Peyer's patch (tissue), 4 donors: ENCODE measurements at regions not wholly inside any gene's neighbourhood (a gene's known extent, or its start where the extent isn't known, plus 50 kb on each side); places are given as distances from the start of the nearest gene placed in this dataset.

Source experiments
- CTCF ChIP-seq, 6 experiments: fragments of 450-650 bp in 4 of 6; fragments of 200-600 bp in 2 of 6; sonication (generic) in 1 of 6; IDR thresholded peaks; one replicate each; pipeline ENCODE4 v1.5.1; 2017 to 2019; ENCODE audit warnings: antibody characterized with exemption in 6 of 6, mild to moderate bottlenecking in 3 of 6, moderate library complexity in 1 of 6
- POLR2A ChIP-seq, 2 donors: fragments of 450-650 bp; IDR thresholded peaks; one replicate each; pipeline ENCODE4 v1.5.1; 2017; ENCODE audit warnings: antibody characterized with exemption in 2 of 2, mild to moderate bottlenecking in 2 of 2, moderate library complexity in 2 of 2

DNA sequence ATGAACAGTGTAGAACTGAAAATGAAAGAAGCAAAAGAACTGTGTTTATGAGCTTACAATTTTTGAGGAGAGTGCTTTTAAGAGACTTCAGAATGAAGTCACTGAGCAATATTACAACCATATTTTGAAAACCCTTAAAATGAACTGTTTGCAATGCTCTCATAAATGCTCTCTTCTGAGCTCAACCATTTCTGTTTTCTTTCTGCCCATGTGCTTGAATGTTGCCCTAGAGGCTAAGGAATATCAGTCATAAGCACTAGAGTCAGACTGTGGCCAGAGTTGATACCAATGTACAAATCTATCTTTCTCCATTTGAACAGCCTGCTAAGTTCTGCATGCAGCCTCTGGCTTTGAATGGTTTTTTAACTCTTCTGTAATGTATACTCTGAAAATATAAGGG is 1092.8 kb downstream of the PCDH9 start:
- TF ChIP-seq CTCF (IDR thresholded peaks at IDR 0.05) (no peak), POLR2A (IDR thresholded peaks at IDR 0.05) (no peak)
